ENCODE measurements at regions not wholly inside any gene's neighbourhood (a gene's known extent, or its start where the extent isn't known, plus 50 kb on each side); places are given as distances from the start of the nearest gene placed in this dataset.
"Not testable (repeated sequence)": the region's sequence is repeated elsewhere in the genome, so short reads cannot be mapped to it uniquely, and the experiment has no call there.

GRCh38 chr13:37155613-37156097, 50.2 kb upstream of the CSNK1A1L start:
- not testable (repeated sequence) for TF ChIP-seq POLR2A, CTCF (IDR thresholded peaks at IDR 0.05)

Measured in esophagus squamous epithelium (tissue), 4 donors.